ENCODE measurements at regions not wholly inside any gene's neighbourhood (a gene's known extent, or its start where the extent isn't known, plus 50 kb on each side); places are given as distances from the start of the nearest gene placed in this dataset.

GRCh38 chr2:74767618-74768017, 66.3 kb upstream of the HK2 start:
- no peak overlapping the region for H3K4me2 ChIP-seq (ENCODE audit: low read length)
- no peak overlapping the region for H3K4me3 ChIP-seq (ENCODE audit: low read length)
- H3K36me3 ChIP-seq (ENCODE audit: insufficient read depth, low read length), result no peaks in the 10 kb centered on the region
- TF ChIP-seq SMC3 (conservative IDR thresholded peaks at IDR 0.05; ENCODE audit: poor library complexity) (no peak), RAD21 (conservative IDR thresholded peaks at IDR 0.05) (no peak), CTCF (IDR thresholded peaks at IDR 0.05; ENCODE audit: poor library complexity, severe bottlenecking) (no peak), MXI1 (conservative IDR thresholded peaks at IDR 0.05; ENCODE audit: poor library complexity, severe bottlenecking) (no peak), POLR2AphosphoS5 (IDR thresholded peaks at IDR 0.05) (no peak), EZH2 (IDR thresholded peaks at IDR 0.05; ENCODE audit: borderline replicate concordance, insufficient read depth, low read length, poor library complexity, severe bottlenecking) (no peak), TAF1 (IDR thresholded peaks at IDR 0.05; ENCODE audit: low read depth) (no peak), EP300 (conservative IDR thresholded peaks at IDR 0.05; ENCODE audit: poor library complexity, severe bottlenecking) (no peak), REST (IDR thresholded peaks at IDR 0.05; ENCODE audit: borderline replicate concordance) (no peak)
- no peak overlapping the region for H2AFZ ChIP-seq (ENCODE audit: low read depth, low read length)
- H3K79me2 ChIP-seq (replicated peaks; ENCODE audit: insufficient read depth, low read length), result no peaks in the 10 kb centered on the region
- no peaks in the 10 kb centered on the region for H3F3A ChIP-seq (ENCODE audit: insufficient read depth, low read length, poor library complexity, severe bottlenecking)
- H3K9me2 ChIP-seq (ENCODE audit: insufficient read depth, low read length), result no peaks in the 10 kb centered on the region
- H4K20me1 ChIP-seq (ENCODE audit: insufficient read depth), result no peaks in the 10 kb centered on the region
- H3K27ac ChIP-seq (ENCODE audit: low read length), result no peak overlapping the region
- no peaks in the 10 kb centered on the region for H3K27me3 ChIP-seq (ENCODE audit: insufficient read depth, low read depth, low read length)
- H3K9me3 ChIP-seq (ENCODE audit: low read length), result no peaks in the 10 kb centered on the region
- no peak overlapping the region for H3K9ac ChIP-seq (ENCODE audit: low read length)

GRCh38 chr2:74768401-74768914, 65.5 kb upstream of the HK2 start:
- Histone ChIP-seq H3K4me3 (ENCODE audit: low read length) (no peak overlapping the region), H3K27me3 (ENCODE audit: insufficient read depth, low read depth, low read length) (no peaks in the 10 kb centered on the region), H3K79me2 (replicated peaks; ENCODE audit: insufficient read depth, low read length) (no peaks in the 10 kb centered on the region), H3K4me2 (ENCODE audit: low read length) (no peak overlapping the region), H3F3A (ENCODE audit: insufficient read depth, low read length, poor library complexity, severe bottlenecking) (no peaks in the 10 kb centered on the region), H3K9ac (ENCODE audit: low read length) (no peak overlapping the region), H3K36me3 (ENCODE audit: insufficient read depth, low read length) (no peaks in the 10 kb centered on the region), H2AFZ (ENCODE audit: low read depth, low read length) (no peak overlapping the region), H3K27ac (ENCODE audit: low read length) (no peak overlapping the region), H3K9me3 (ENCODE audit: low read length) (no peaks in the 10 kb centered on the region), H3K9me2 (ENCODE audit: insufficient read depth, low read length) (no peaks in the 10 kb centered on the region), H4K20me1 (ENCODE audit: insufficient read depth) (no peaks in the 10 kb centered on the region)
- TF ChIP-seq CTCF (IDR thresholded peaks at IDR 0.05; ENCODE audit: poor library complexity, severe bottlenecking) (no peak), MXI1 (conservative IDR thresholded peaks at IDR 0.05; ENCODE audit: poor library complexity, severe bottlenecking) (no peak), EZH2 (IDR thresholded peaks at IDR 0.05; ENCODE audit: borderline replicate concordance, insufficient read depth, low read length, poor library complexity, severe bottlenecking) (no peak), EP300 (conservative IDR thresholded peaks at IDR 0.05; ENCODE audit: poor library complexity, severe bottlenecking) (no peak), TAF1 (IDR thresholded peaks at IDR 0.05; ENCODE audit: low read depth) (no peak), RAD21 (conservative IDR thresholded peaks at IDR 0.05) (no peak), REST (IDR thresholded peaks at IDR 0.05; ENCODE audit: borderline replicate concordance) (no peak), POLR2AphosphoS5 (IDR thresholded peaks at IDR 0.05) (no peak), SMC3 (conservative IDR thresholded peaks at IDR 0.05; ENCODE audit: poor library complexity) (no peak)
